ENCODE measurements at regions not wholly inside any gene's neighbourhood (a gene's known extent, or its start where the extent isn't known, plus 50 kb on each side); places are given as distances from the start of the nearest gene placed in this dataset.
"Not testable (repeated sequence)": the region's sequence is repeated elsewhere in the genome, so short reads cannot be mapped to it uniquely, and the experiment has no call there.

GRCh38 chr2:225761396-225761795 lies 361.9 kb downstream of the NYAP2 start:
- Histone ChIP-seq H3K36me3 (no peaks in the 10 kb centered on the region), H3K27me3 (ENCODE audit: low read depth) (no peaks in the 10 kb centered on the region), H3K4me1 (no peaks in the 10 kb centered on the region), H3K27ac (no peak overlapping the region), H3K4me3 (no peak overlapping the region), H3K9me3 (no peaks in the 10 kb centered on the region)
- TF ChIP-seq CTCF (IDR thresholded peaks at IDR 0.05) = no peak
- DNase-seq = no peak
- ATAC-seq = no peak
- intact Hi-C loops (cut with DNase I) = no loop called here

- TF ChIP-seq CTCF (IDR thresholded peaks at IDR 0.05) = no peak
- Histone ChIP-seq H3K27ac (no peak overlapping the region), H3K4me1 (no peaks in the 10 kb centered on the region), H3K36me3 (no peaks in the 10 kb centered on the region), H3K4me3 (no peak overlapping the region), H3K27me3 (ENCODE audit: low read depth) (no peaks in the 10 kb centered on the region), H3K9me3 (no peaks in the 10 kb centered on the region)
- intact Hi-C loops (cut with DNase I) = no loop called here
- DNase-seq (no peak), ATAC-seq (no peak)
These were observed 357.7 kb downstream of the NYAP2 start for GRCh38 chr2:225757248-225757647.

- Histone ChIP-seq H3K27ac (no peak overlapping the region), H3K27me3 (ENCODE audit: low read depth) (no peaks in the 10 kb centered on the region), H3K9me3 (no peaks in the 10 kb centered on the region), H3K4me3 (no peak overlapping the region), H3K36me3 (no peaks in the 10 kb centered on the region), H3K4me1 (no peaks in the 10 kb centered on the region)
- no peak for ATAC-seq
- DNase-seq = no peak
- intact Hi-C loops (cut with DNase I) = no loop called here
- TF ChIP-seq CTCF (IDR thresholded peaks at IDR 0.05) = no peak
These were observed 356.7 kb downstream of the NYAP2 start for GRCh38 chr2:225756198-225756597.

GRCh38 chr2:225748609-225749008 lies 349.1 kb downstream of the NYAP2 start:
- no peak for TF ChIP-seq CTCF (IDR thresholded peaks at IDR 0.05)
- DNase-seq (no peak), ATAC-seq (no peak)
- H3K27ac ChIP-seq = no peak overlapping the region
- no peaks in the 10 kb centered on the region for H3K4me1 ChIP-seq
- H3K27me3 ChIP-seq (ENCODE audit: low read depth) = no peaks in the 10 kb centered on the region
- no peak overlapping the region for H3K4me3 ChIP-seq
- no peaks in the 10 kb centered on the region for H3K9me3 ChIP-seq
- H3K36me3 ChIP-seq = no peaks in the 10 kb centered on the region
- intact Hi-C loops (cut with DNase I) = no loop called here

GRCh38 chr2:225743996-225744395 lies 344.5 kb downstream of the NYAP2 start:
- ATAC-seq; H3K27me3 ChIP-seq (ENCODE audit: low read depth); H3K36me3 ChIP-seq; H3K27ac ChIP-seq; DNase-seq; H3K4me1 ChIP-seq; intact Hi-C loops (cut with DNase I); H3K9me3 ChIP-seq; H3K4me3 ChIP-seq: not testable (repeated sequence)

- Histone ChIP-seq H3K36me3 (no peaks in the 10 kb centered on the region), H3K27me3 (ENCODE audit: low read depth) (no peaks in the 10 kb centered on the region), H3K4me1 (no peaks in the 10 kb centered on the region), H3K27ac (no peak overlapping the region), H3K4me3 (no peak overlapping the region), H3K9me3 (no peaks in the 10 kb centered on the region)
- DNase-seq (no peak), ATAC-seq (no peak)
- intact Hi-C loops (cut with DNase I) = no loop called here
- no peak for TF ChIP-seq CTCF (IDR thresholded peaks at IDR 0.05)
These were observed 343.0 kb downstream of the NYAP2 start for GRCh38 chr2:225742487-225742886.
